Pancreas (tissue), 10 donors: ENCODE measurements at regions not wholly inside any gene's neighbourhood (a gene's known extent, or its start where the extent isn't known, plus 50 kb on each side); places are given as distances from the start of the nearest gene placed in this dataset.
"Not testable (repeated sequence)": the region's sequence is repeated elsewhere in the genome, so short reads cannot be mapped to it uniquely, and the experiment has no call there.

Experiments
- ATAC-seq, 4 donors: fragments of 200-7000 bp; cut with Tn5 transposase; one replicate each; pipeline versions ENCODE4 v1.8.0 to v1.9.1; 2020; ENCODE audit warnings: mild to moderate bottlenecking in 4 of 4, moderate library complexity in 4 of 4
- DNase-seq, 6 donors: peaks; one replicate each; pipeline ENCODE4 v3.0.0-alpha.2; 2020
- FAIRE-seq: peaks from 2 replicates; lab custom pipeline; 2012; peaks lifted over from hg19 to GRCh38; lab: Jason Lieb, UNC
- H3K27ac ChIP-seq, 4 donors: fragments of 200-600 bp; sonication (generic); 1 replicate in 3 of 4; 2 replicates in 1 of 4; pipeline versions ENCODE4 v1.5.0 to v1.8.0; 2020
- H3K27me3 ChIP-seq, 4 donors: fragments of 200-600 bp; one replicate each; pipeline ENCODE4 v1.8.0; 2021
- H3K36me3 ChIP-seq, 3 donors: fragments of 200-600 bp; sonication (generic) in 1 of 3; one replicate each; pipeline versions ENCODE4 v1.5.0 to v1.8.0; 2020 to 2021
- H3K4me1 ChIP-seq, 3 donors: fragments of 200-600 bp; one replicate each; pipeline ENCODE4 v1.8.0; 2021
- H3K4me3 ChIP-seq, 4 donors: fragments of 200-600 bp; sonication (generic) in 2 of 4; one replicate each; pipeline versions ENCODE4 v1.5.0 to v1.8.0; 2020 to 2021
- H3K9me3 ChIP-seq, 4 donors: fragments of 200-600 bp; one replicate each; pipeline ENCODE4 v1.8.0; 2021
- CTCF ChIP-seq, 4 donors: fragments of 200-600 bp; sonication (generic) in 3 of 4; IDR thresholded peaks; one replicate each; pipeline versions ENCODE4 v1.5.0 to v1.8.0; 2021; ENCODE audit warnings: antibody characterized with exemption in 4 of 4
- WGBS, 2 donors: extraction: QIAGEN DNeasy Blood & Tissue Kit; methylation state at CpG; one replicate each; pipeline ENCODE4 v1.1.7; 2013; 5-methylcytosine and 5-hydroxymethylcytosine counted together
- intact Hi-C, 3 donors: fragments of 100-400 bp; cut with DNase I; formaldehyde crosslinking; loops; one replicate each; pipeline versions ENCODE4 v1.11.1 to v1.14.2; 2022
- donor health status: healthy with polysubstance abuse.
- donor health status: DM: no; HTN: no; CAD: no; lungs with moderate emphysema.
- donor health status: DM: no; HTN: no; CAD: no.
- donor health status: control.
- donor health status: control.
- donor health status: Bipolar disorder and iron deficiency.
- donor health status: DM: yes; HTN: yes; CAD: no.
- donor health status: DM: no; HTN: no; CAD: no.
- donor health status: DM: no; HTN: no; CAD: no.
- donor health status: DM: yes; HTN: yes; CAD: no.

GRCh38 chr5:173391031-173391430, 62.8 kb upstream of the STC2 start:
- Histone ChIP-seq H3K4me1 (no peaks in the 10 kb centered on the region), H3K9me3 (no peaks in the 10 kb centered on the region), H3K27me3 (no peaks in the 10 kb centered on the region), H3K36me3 (no peaks in the 10 kb centered on the region), H3K4me3 (no peak overlapping the region), H3K27ac (no peak overlapping the region)
- WGBS, 2 donors: 74 to 85% methylated on average over 7 of the region's 7 CpGs
- DNase-seq (no peak), FAIRE-seq (no peak), ATAC-seq (no peak)
- intact Hi-C loops: no loop called here
- TF ChIP-seq CTCF (IDR thresholded peaks at IDR 0.05): no peak

GRCh38 chr5:173387293-173387692, 59.1 kb upstream of the STC2 start:
- ATAC-seq, H3K27me3 ChIP-seq, FAIRE-seq, DNase-seq, H3K4me3 ChIP-seq, H3K36me3 ChIP-seq, H3K9me3 ChIP-seq, H3K4me1 ChIP-seq, intact Hi-C loops, H3K27ac ChIP-seq: not testable (repeated sequence)
- WGBS, 2 donors: 77 to 91% methylated on average over 2 of the region's 2 CpGs

DNA sequence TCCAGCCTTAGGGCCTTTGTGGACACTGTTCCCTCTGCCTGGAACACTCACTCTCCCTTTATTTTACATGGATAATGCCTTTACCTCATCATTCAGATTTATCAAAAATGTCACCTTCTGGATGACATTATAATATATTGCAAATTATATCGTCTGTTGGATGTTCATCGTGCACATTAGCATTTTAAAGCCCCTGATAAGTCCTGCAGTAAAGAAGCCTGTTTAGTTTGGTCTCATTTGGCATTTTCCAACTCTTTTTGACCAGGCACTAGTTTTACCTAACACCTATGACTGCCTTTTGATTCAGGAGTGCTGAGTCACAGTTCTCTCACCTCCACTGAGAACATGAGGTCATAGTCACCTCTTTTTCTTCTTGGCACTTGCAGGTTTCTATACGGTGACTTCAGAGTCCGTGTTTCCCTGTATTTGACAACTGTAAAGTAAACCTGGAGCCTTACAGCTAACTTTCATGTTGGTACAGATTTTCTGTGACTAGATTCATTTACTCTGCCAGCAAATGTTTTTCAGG, 57.7 kb upstream of the STC2 start:
- Histone ChIP-seq H3K27ac (no peak overlapping the region), H3K4me1 (no peaks in the 10 kb centered on the region), H3K36me3 (no peaks in the 10 kb centered on the region), H3K27me3 (no peaks in the 10 kb centered on the region), H3K9me3 (no peaks in the 10 kb centered on the region), H3K4me3 (no peak overlapping the region)
- WGBS, 2 donors: 60 to 65% methylated on average over 4 of the region's 4 CpGs
- FAIRE-seq (no peak), DNase-seq (no peak), ATAC-seq (no peak)
- no peak for TF ChIP-seq CTCF (IDR thresholded peaks at IDR 0.05)
- intact Hi-C loops: no loop called here

DNA sequence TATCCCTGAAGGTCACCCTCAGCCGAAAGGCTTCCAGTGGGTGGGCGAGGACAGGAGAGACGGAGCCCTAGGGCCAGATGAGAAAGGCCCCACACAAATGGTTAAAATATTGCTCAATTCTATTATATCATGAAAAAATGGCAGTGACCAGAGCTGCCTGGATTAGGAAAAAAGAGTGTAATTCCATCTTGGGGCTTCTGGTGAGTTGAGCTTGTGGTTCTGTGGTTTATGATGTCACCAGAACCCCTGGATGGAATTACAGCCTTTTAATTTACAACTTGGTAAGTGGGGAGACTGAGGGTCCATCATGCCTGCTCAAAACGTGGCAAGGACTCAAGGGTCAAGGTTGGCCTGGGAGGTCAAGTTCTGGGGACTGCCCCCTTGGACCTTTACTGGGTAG, 55.5 kb upstream of the STC2 start:
- Histone ChIP-seq H3K9me3 (no peaks in the 10 kb centered on the region), H3K27me3 (no peaks in the 10 kb centered on the region), H3K4me1 (no peaks in the 10 kb centered on the region), H3K27ac (no peak overlapping the region), H3K4me3 (no peak overlapping the region), H3K36me3 (no peaks in the 10 kb centered on the region)
- FAIRE-seq (no peak), DNase-seq (no peak), ATAC-seq (no peak)
- no peak for TF ChIP-seq CTCF (IDR thresholded peaks at IDR 0.05)
- 68 to 79% methylated on average over 4 of the region's 4 CpGs for WGBS, 2 donors
- intact Hi-C loops: no loop called here

GRCh38 chr5:173378727-173379126, 50.5 kb upstream of the STC2 start:
- 95% methylated on average over 3 of the region's 3 CpGs for WGBS, 2 donors
- H3K36me3 ChIP-seq: no peaks in the 10 kb centered on the region
- intact Hi-C loops: no loop called here
- DNase-seq: no peak
- H3K4me3 ChIP-seq: no peak overlapping the region
- TF ChIP-seq CTCF (IDR thresholded peaks at IDR 0.05): no peak
- no peaks in the 10 kb centered on the region for H3K27me3 ChIP-seq
- FAIRE-seq: no peak
- no peaks in the 10 kb centered on the region for H3K9me3 ChIP-seq
- H3K27ac ChIP-seq: no peak overlapping the region
- ATAC-seq: no peak
- no peaks in the 10 kb centered on the region for H3K4me1 ChIP-seq
